Omental fat pad (tissue), 3 donors: ENCODE measurements at regions not wholly inside any gene's neighbourhood (a gene's known extent, or its start where the extent isn't known, plus 50 kb on each side); places are given as distances from the start of the nearest gene placed in this dataset.

Experiments
- ATAC-seq: fragments of 150-250 bp; one replicate; pipeline ENCODE4 v1.9.1; 2016; ENCODE audit warnings: mild to moderate bottlenecking, moderate library complexity; ENCODE audit not compliant: low FRiP score
- DNase-seq: peaks from one replicate; pipeline ENCODE4 v3.0.0-alpha.2; 2019; ENCODE audit warnings: low spot score
- CTCF ChIP-seq, 3 donors: fragments of 450-650 bp; IDR thresholded peaks; one replicate each; pipeline ENCODE4 v1.5.1; 2016 to 2017; ENCODE audit warnings: antibody characterized with exemption in 3 of 3, mild to moderate bottlenecking in 3 of 3, moderate library complexity in 2 of 3

- DNase-seq: no peak
- ATAC-seq: no peak
- no peak for TF ChIP-seq CTCF (IDR thresholded peaks at IDR 0.05)
Observed at GRCh38 chr7:98460902-98461301, 60.0 kb upstream of the BAIAP2L1 start.

- no peak for TF ChIP-seq CTCF (IDR thresholded peaks at IDR 0.05)
- DNase-seq (no peak), ATAC-seq (no peak)
Observed at GRCh38 chr7:98459529-98459928, 58.6 kb upstream of the BAIAP2L1 start.

GRCh38 chr7:98458090-98458875 is 57.4 kb upstream of the BAIAP2L1 start:
- TF ChIP-seq CTCF (IDR thresholded peaks at IDR 0.05): no peak
- DNase-seq: no peak
- no peak for ATAC-seq

GRCh38 chr7:98456866-98457265 is 56.0 kb upstream of the BAIAP2L1 start:
- ATAC-seq: no peak
- DNase-seq: no peak
- no peak for TF ChIP-seq CTCF (IDR thresholded peaks at IDR 0.05)

- no peak for TF ChIP-seq CTCF (IDR thresholded peaks at IDR 0.05)
- ATAC-seq (no peak), DNase-seq (no peak)
Observed at GRCh38 chr7:98452791-98453190, 51.9 kb upstream of the BAIAP2L1 start.
